SK-N-SH treated with all-trans-retinoic acid at 6 μM for 48 hours (cell line): ENCODE measurements at regions not wholly inside any gene's neighbourhood (a gene's known extent, or its start where the extent isn't known, plus 50 kb on each side); places are given as distances from the start of the nearest gene placed in this dataset.

Experiments
- ATAC-seq: fragments of 200-7000 bp; cut with Tn5 transposase; 3 replicates; pipeline ENCODE4 v1.9.1; 2020; ENCODE audit warnings: mild to moderate bottlenecking, moderate library complexity
- ARNTL ChIP-seq: fragments of 450-650 bp; formaldehyde crosslinking; IDR thresholded peaks from 2 replicates; pipeline ENCODE4 v1.5.0; 2020; ENCODE audit warnings: low read depth, mild to moderate bottlenecking, moderate library complexity, borderline replicate concordance
- BACH2 ChIP-seq: fragments of 250-450 bp; sonication (Bioruptor Pico); IDR thresholded peaks from 2 replicates; pipeline ENCODE4 v1.9.0; 2021; ENCODE audit warnings: mild to moderate bottlenecking, borderline replicate concordance
- CREB5 ChIP-seq: fragments of 250-450 bp; sonication (Bioruptor Pico); IDR thresholded peaks from 2 replicates; pipeline ENCODE4 v1.5.1; 2020; ENCODE audit warnings: low read depth, mild to moderate bottlenecking, moderate library complexity
- CSRNP3 ChIP-seq: fragments of 250-450 bp; sonication (Bioruptor Pico); IDR thresholded peaks from 2 replicates; pipeline ENCODE4 v1.5.1; 2021; ENCODE audit warnings: mild to moderate bottlenecking, moderate library complexity
- ESRRG ChIP-seq: fragments of 250-450 bp; sonication (Bioruptor Pico); IDR thresholded peaks from 2 replicates; pipeline ENCODE4 v1.6.1; 2021; ENCODE audit warnings: mild to moderate bottlenecking
- GLIS3 ChIP-seq: fragments of 250-450 bp; sonication (Bioruptor Pico); IDR thresholded peaks from 2 replicates; pipeline ENCODE4 v1.5.0; 2020; ENCODE audit warnings: mild to moderate bottlenecking, moderate library complexity
- ISL1 ChIP-seq: fragments of 250-450 bp; sonication (Bioruptor Pico); IDR thresholded peaks from 2 replicates; pipeline ENCODE4 v2.1.2; 2022; ENCODE audit warnings: mild to moderate bottlenecking, moderate library complexity
- OSR1 ChIP-seq: fragments of 250-450 bp; sonication (Bioruptor Pico); IDR thresholded peaks from 2 replicates; pipeline ENCODE4 v1.8.0; 2022; ENCODE audit warnings: moderate library complexity, mild to moderate bottlenecking, inconsistent platforms
- PATZ1 ChIP-seq: fragments of 250-450 bp; sonication (Bioruptor Pico); IDR thresholded peaks from 2 replicates; pipeline ENCODE4 v1.8.0; 2020; ENCODE audit warnings: mild to moderate bottlenecking, moderate library complexity, borderline replicate concordance
- PPARA ChIP-seq: fragments of 250-450 bp; sonication (Bioruptor Pico); IDR thresholded peaks from 2 replicates; pipeline ENCODE4 v1.5.0; 2020; ENCODE audit warnings: mild to moderate bottlenecking, borderline replicate concordance
- RARB ChIP-seq: fragments of 250-450 bp; sonication (Bioruptor Pico); IDR thresholded peaks from 2 replicates; pipeline ENCODE4 v1.8.0; 2021; ENCODE audit warnings: mild to moderate bottlenecking, moderate library complexity
- TCF4 ChIP-seq: fragments of 250-450 bp; sonication (Bioruptor Pico); IDR thresholded peaks from 2 replicates; pipeline ENCODE4 v1.8.0; 2021; ENCODE audit warnings: mild to moderate bottlenecking, moderate library complexity, borderline replicate concordance
- TSHZ2 ChIP-seq: fragments of 250-450 bp; sonication (Bioruptor Pico); IDR thresholded peaks from 2 replicates; pipeline ENCODE4 v1.5.0; 2020; ENCODE audit warnings: mild to moderate bottlenecking, moderate library complexity
- ZC3H10 ChIP-seq: fragments of 250-450 bp; sonication (Bioruptor Pico); IDR thresholded peaks from 2 replicates; pipeline ENCODE4 v1.5.1; 2021; ENCODE audit warnings: mild to moderate bottlenecking, moderate library complexity
- ZFP3 ChIP-seq: fragments of 250-450 bp; sonication (Bioruptor Pico); IDR thresholded peaks from 2 replicates; pipeline ENCODE4 v1.5.0; 2020; ENCODE audit warnings: mild to moderate bottlenecking, moderate library complexity
- ZFP30 ChIP-seq: fragments of 450-650 bp; formaldehyde crosslinking; IDR thresholded peaks from 2 replicates; pipeline ENCODE4 v1.5.0; 2022; ENCODE audit warnings: mild to moderate bottlenecking, moderate library complexity
- ZNF70 ChIP-seq: fragments of 450-650 bp; formaldehyde crosslinking; IDR thresholded peaks from 2 replicates; pipeline ENCODE4 v1.5.0; 2020; ENCODE audit warnings: mild to moderate bottlenecking, moderate library complexity
- ZNF8 ChIP-seq: fragments of 450-650 bp; formaldehyde crosslinking; IDR thresholded peaks from 2 replicates; pipeline ENCODE4 v1.5.0; 2020; ENCODE audit warnings: mild to moderate bottlenecking, moderate library complexity

GRCh38 chr17:69961501-69962145, 113.4 kb upstream of the KCNJ16 start:
- no peak for ATAC-seq
- TF ChIP-seq GLIS3: no peak
- no peak for TF ChIP-seq TSHZ2
- TF ChIP-seq CREB5: no peak
- TF ChIP-seq ZNF8 (CRISPR knock-in tag): no peak
- TF ChIP-seq RARB (CRISPR knock-in tag): no peak
- no peak for TF ChIP-seq BACH2
- TF ChIP-seq ZNF70: no peak
- no peak for TF ChIP-seq PPARA (CRISPR knock-in tag)
- no peak for TF ChIP-seq ZC3H10 (CRISPR knock-in tag)
- no peak for TF ChIP-seq ARNTL (CRISPR knock-in tag)
- no peak for TF ChIP-seq ZFP3 (CRISPR knock-in tag)
- no peak for TF ChIP-seq TCF4 (CRISPR knock-in tag)
- TF ChIP-seq CSRNP3 (CRISPR knock-in tag): no peak

GRCh38 chr17:69962436-69962995, 112.5 kb upstream of the KCNJ16 start:
- TF ChIP-seq TSHZ2 (no peak), RARB (CRISPR knock-in tag) (no peak), PATZ1 (no peak), ESRRG (CRISPR knock-in tag) (no peak), CREB5 (no peak), PPARA (CRISPR knock-in tag) (no peak), ISL1 (CRISPR knock-in tag) (no peak), ZFP30 (CRISPR knock-in tag) (no peak), OSR1 (CRISPR knock-in tag) (no peak), GLIS3 (no peak), ZNF70 (no peak)
- ATAC-seq: no peak
